ENCODE measurements at regions not wholly inside any gene's neighbourhood (a gene's known extent, or its start where the extent isn't known, plus 50 kb on each side); places are given as distances from the start of the nearest gene placed in this dataset.

DNA sequence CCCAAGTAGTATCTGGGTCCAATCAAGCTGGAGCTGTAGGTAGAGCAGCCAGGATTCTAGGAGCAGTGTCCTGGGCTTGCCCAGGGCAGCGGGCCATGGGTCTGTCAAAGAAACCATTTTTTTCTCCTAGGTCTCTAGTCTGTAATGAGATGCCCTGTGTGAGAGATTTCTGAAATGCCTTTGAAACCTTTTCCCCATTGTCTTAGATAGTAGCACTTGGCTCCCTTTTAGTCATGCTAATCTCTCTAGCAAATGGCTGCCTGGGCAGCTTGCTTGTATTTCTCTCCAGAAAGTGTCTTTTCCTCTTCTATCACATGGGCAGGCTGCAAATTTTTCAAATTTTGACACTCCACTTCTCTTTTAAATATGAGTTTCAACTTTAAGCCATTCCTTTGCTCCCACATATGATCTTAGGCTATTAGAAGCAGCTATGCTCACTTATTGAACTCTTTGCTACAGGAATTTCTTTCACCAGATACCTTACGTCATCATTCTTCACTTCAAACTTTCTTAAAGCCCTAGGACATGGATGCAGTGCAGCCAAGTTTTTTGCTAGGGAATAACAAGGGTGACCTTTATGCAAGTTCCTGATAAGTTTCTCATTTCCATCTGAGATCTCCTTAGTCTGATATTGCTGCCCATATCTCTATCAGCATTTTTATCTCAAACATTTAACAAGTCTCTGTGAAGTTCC lies 890.2 kb upstream of the VRK2 start:
- H3K9ac ChIP-seq (ENCODE audit: low read depth, low read length, poor library complexity, severe bottlenecking) = no peak overlapping the region
- H3K4me2 ChIP-seq (ENCODE audit: low read depth, low read length, poor library complexity, severe bottlenecking) = no peak overlapping the region
- no peak for TF ChIP-seq EZH2phosphoT487 (IDR thresholded peaks at IDR 0.05; ENCODE audit: borderline replicate concordance)
- TF ChIP-seq, protein P1, sequence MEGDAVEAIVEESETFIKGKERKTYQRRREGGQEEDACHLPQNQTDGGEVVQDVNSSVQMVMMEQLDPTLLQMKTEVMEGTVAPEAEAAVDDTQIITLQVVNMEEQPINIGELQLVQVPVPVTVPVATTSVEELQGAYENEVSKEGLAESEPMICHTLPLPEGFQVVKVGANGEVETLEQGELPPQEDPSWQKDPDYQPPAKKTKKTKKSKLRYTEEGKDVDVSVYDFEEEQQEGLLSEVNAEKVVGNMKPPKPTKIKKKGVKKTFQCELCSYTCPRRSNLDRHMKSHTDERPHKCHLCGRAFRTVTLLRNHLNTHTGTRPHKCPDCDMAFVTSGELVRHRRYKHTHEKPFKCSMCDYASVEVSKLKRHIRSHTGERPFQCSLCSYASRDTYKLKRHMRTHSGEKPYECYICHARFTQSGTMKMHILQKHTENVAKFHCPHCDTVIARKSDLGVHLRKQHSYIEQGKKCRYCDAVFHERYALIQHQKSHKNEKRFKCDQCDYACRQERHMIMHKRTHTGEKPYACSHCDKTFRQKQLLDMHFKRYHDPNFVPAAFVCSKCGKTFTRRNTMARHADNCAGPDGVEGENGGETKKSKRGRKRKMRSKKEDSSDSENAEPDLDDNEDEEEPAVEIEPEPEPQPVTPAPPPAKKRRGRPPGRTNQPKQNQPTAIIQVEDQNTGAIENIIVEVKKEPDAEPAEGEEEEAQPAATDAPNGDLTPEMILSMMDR (conservative IDR thresholded peaks at IDR 0.05; ENCODE audit: low read length) = no peak

DNA sequence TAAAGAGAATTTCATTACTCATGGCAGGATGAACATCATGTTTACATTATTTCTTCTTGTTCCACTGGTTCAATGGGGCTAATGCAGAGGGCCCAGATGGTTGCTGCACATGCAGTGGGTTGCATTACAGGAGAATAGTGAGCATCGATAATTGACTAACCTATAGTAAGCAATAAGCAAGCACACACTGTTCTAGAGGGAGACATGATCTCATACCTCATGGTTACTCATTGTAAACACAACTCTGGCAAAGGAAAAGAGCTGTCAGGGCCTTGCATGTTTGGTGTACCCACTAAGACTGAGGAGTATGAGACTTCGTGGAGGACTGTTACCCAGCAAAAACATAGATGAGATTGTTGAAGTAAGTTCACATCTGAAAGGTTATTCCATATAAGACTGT lies 885.6 kb upstream of the VRK2 start:
- Histone ChIP-seq H3F3A (ENCODE audit: low read depth) (no peaks in the 10 kb centered on the region), H3K4me1 (ENCODE audit: insufficient read depth, low read length, poor library complexity, severe bottlenecking) (no peaks in the 10 kb centered on the region), H3K9ac (ENCODE audit: low read depth, low read length, poor library complexity, severe bottlenecking) (no peak overlapping the region), H3K9me2 (replicated peaks; ENCODE audit: low read depth, low read length) (no peaks in the 10 kb centered on the region), H2AFZ (ENCODE audit: low read length) (no peak overlapping the region), H3K9me3 (ENCODE audit: insufficient read depth, low read depth, low read length) (no peaks in the 10 kb centered on the region), H4K20me1 (ENCODE audit: insufficient read depth, low read length, poor library complexity, severe bottlenecking) (no peaks in the 10 kb centered on the region), H3K79me2 (ENCODE audit: insufficient read depth, low read length) (no peaks in the 10 kb centered on the region), H3K27me3 (ENCODE audit: insufficient read depth, low read length, poor library complexity, severe bottlenecking) (no peaks in the 10 kb centered on the region), H3K4me3 (ENCODE audit: low read length, poor library complexity, severe bottlenecking) (no peak overlapping the region), H3K4me2 (ENCODE audit: low read depth, low read length, poor library complexity, severe bottlenecking) (no peak overlapping the region), H3K36me3 (ENCODE audit: insufficient read depth, low read length) (no peaks in the 10 kb centered on the region)
- no peak for TF ChIP-seq EZH2phosphoT487 (IDR thresholded peaks at IDR 0.05; ENCODE audit: borderline replicate concordance)
- TF ChIP-seq, protein P1 (conservative IDR thresholded peaks at IDR 0.05; ENCODE audit: low read length) = no peak

More for the DNA sequence above, 890.2 kb upstream of the VRK2 start:
- Histone ChIP-seq H3K36me3 (ENCODE audit: insufficient read depth, low read length) (no peaks in the 10 kb centered on the region), H3K4me3 (ENCODE audit: low read length, poor library complexity, severe bottlenecking) (no peak overlapping the region), H3K9me2 (replicated peaks; ENCODE audit: low read depth, low read length) (no peaks in the 10 kb centered on the region), H4K20me1 (ENCODE audit: insufficient read depth, low read length, poor library complexity, severe bottlenecking) (no peaks in the 10 kb centered on the region), H3K4me1 (ENCODE audit: insufficient read depth, low read length, poor library complexity, severe bottlenecking) (no peaks in the 10 kb centered on the region), H2AFZ (ENCODE audit: low read length) (no peak overlapping the region), H3F3A (ENCODE audit: low read depth) (no peaks in the 10 kb centered on the region), H3K27me3 (ENCODE audit: insufficient read depth, low read length, poor library complexity, severe bottlenecking) (no peaks in the 10 kb centered on the region), H3K79me2 (ENCODE audit: insufficient read depth, low read length) (no peaks in the 10 kb centered on the region), H3K9me3 (ENCODE audit: insufficient read depth, low read depth, low read length) (no peaks in the 10 kb centered on the region)

DNA sequence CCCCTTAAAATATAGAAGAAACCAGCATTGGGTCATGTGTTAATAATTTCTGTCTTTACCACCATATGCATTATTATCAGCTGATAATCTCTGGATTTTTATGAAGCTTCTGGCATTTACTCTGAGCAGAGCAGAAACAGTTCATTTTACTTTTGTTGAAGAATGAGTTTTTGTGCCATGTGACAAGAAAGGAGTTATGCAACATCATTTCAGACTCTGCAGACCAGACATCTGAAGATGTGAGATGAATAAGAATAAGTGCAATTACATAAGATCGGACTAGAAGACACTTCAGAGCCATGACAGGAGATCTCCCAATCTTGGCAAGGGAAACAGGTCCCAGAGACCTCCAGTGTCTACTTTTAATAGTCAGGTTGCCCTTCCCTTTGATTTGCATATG lies 869.4 kb upstream of the VRK2 start:
- TF ChIP-seq, protein P1 (conservative IDR thresholded peaks at IDR 0.05; ENCODE audit: low read length) = no peak
- no peak for TF ChIP-seq EZH2phosphoT487 (IDR thresholded peaks at IDR 0.05; ENCODE audit: borderline replicate concordance)
- Histone ChIP-seq H3K4me3 (ENCODE audit: low read length, poor library complexity, severe bottlenecking) (no peak overlapping the region), H3K4me1 (ENCODE audit: insufficient read depth, low read length, poor library complexity, severe bottlenecking) (no peaks in the 10 kb centered on the region), H2AFZ (ENCODE audit: low read length) (no peak overlapping the region), H3K4me2 (ENCODE audit: low read depth, low read length, poor library complexity, severe bottlenecking) (no peak overlapping the region), H3K27me3 (ENCODE audit: insufficient read depth, low read length, poor library complexity, severe bottlenecking) (no peaks in the 10 kb centered on the region), H3K9ac (ENCODE audit: low read depth, low read length, poor library complexity, severe bottlenecking) (no peak overlapping the region), H3K36me3 (ENCODE audit: insufficient read depth, low read length) (no peaks in the 10 kb centered on the region), H4K20me1 (ENCODE audit: insufficient read depth, low read length, poor library complexity, severe bottlenecking) (no peaks in the 10 kb centered on the region), H3K9me2 (replicated peaks; ENCODE audit: low read depth, low read length) (no peaks in the 10 kb centered on the region), H3K9me3 (ENCODE audit: insufficient read depth, low read depth, low read length) (no peaks in the 10 kb centered on the region), H3F3A (ENCODE audit: low read depth) (no peaks in the 10 kb centered on the region), H3K79me2 (ENCODE audit: insufficient read depth, low read length) (no peaks in the 10 kb centered on the region)
